Nephron progenitor cell (in vitro differentiated cells): ENCODE measurements at regions not wholly inside any gene's neighbourhood (a gene's known extent, or its start where the extent isn't known, plus 50 kb on each side); places are given as distances from the start of the nearest gene placed in this dataset.

ENCODE experiments used
- DNase-seq: peaks from one replicate; pipeline ENCODE4 v3.0.0; 2021
- H3K27ac Mint-ChIP-seq: 2 replicates; pipeline ENCODE4 v1.8.0; 2021; ENCODE audit warnings: mild to moderate bottlenecking, moderate library complexity, mixed read lengths
- H3K27me3 Mint-ChIP-seq: 2 replicates; pipeline ENCODE4 v1.8.0; 2021; ENCODE audit warnings: mild to moderate bottlenecking, low read depth, mixed read lengths; ENCODE audit not compliant: poor library complexity
- H3K36me3 Mint-ChIP-seq: 2 replicates; pipeline ENCODE4 v1.8.0; 2021; ENCODE audit warnings: low read depth, mixed read lengths
- H3K4me1 Mint-ChIP-seq: 2 replicates; pipeline ENCODE4 v1.8.0; 2021; ENCODE audit warnings: mixed read lengths
- H3K4me3 Mint-ChIP-seq: 2 replicates; pipeline ENCODE4 v1.8.0; 2021; ENCODE audit warnings: mild to moderate bottlenecking, moderate library complexity, mixed read lengths
- H3K9me3 Mint-ChIP-seq: 2 replicates; pipeline ENCODE4 v1.8.0; 2021; ENCODE audit warnings: mild to moderate bottlenecking, moderate library complexity, mixed read lengths
- TF ChIP-seq, protein P1 (sequence below): fragments of 200-600 bp; sonication (generic); IDR thresholded peaks from 2 replicates; pipeline ENCODE4 v1.5.0; 2021; ENCODE audit warnings: antibody characterized with exemption

DNA sequence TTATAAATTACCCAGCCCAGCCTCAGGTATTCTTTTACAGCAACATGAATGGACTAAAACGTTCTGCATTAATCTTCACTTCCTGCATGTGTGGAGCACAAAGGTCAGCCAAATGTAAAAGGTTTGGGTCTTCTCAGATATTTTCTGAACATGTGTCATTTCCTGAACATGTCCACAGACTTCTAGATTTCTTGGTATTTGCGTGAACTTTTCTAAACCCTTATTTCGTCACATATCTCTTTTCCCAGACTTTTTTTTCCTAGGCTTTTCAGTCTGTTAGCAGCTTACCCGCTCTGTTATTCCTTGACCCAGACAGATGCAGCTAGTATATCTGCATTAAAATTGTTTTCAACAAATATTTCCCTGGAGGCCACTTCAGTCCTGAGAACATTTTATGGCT is 57.3 kb upstream of the USP51 start:
- TF ChIP-seq, protein P1, sequence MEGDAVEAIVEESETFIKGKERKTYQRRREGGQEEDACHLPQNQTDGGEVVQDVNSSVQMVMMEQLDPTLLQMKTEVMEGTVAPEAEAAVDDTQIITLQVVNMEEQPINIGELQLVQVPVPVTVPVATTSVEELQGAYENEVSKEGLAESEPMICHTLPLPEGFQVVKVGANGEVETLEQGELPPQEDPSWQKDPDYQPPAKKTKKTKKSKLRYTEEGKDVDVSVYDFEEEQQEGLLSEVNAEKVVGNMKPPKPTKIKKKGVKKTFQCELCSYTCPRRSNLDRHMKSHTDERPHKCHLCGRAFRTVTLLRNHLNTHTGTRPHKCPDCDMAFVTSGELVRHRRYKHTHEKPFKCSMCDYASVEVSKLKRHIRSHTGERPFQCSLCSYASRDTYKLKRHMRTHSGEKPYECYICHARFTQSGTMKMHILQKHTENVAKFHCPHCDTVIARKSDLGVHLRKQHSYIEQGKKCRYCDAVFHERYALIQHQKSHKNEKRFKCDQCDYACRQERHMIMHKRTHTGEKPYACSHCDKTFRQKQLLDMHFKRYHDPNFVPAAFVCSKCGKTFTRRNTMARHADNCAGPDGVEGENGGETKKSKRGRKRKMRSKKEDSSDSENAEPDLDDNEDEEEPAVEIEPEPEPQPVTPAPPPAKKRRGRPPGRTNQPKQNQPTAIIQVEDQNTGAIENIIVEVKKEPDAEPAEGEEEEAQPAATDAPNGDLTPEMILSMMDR, result no peak
- H3K27ac Mint-ChIP-seq, result no peak overlapping the region
- peaks cover 61% of the 10 kb centered on the region for H3K9me3 Mint-ChIP-seq
- no peaks in the 10 kb centered on the region for H3K36me3 Mint-ChIP-seq
- H3K4me3 Mint-ChIP-seq, result no peak overlapping the region
- peaks cover 4% of the 10 kb centered on the region for H3K27me3 Mint-ChIP-seq
- H3K4me1 Mint-ChIP-seq, result no peaks in the 10 kb centered on the region
- DNase-seq, result no peak
